NCI-H748 (cell line): ENCODE measurements at regions not wholly inside any gene's neighbourhood (a gene's known extent, or its start where the extent isn't known, plus 50 kb on each side); places are given as distances from the start of the nearest gene placed in this dataset.

ENCODE experiments used
- DNase-seq: peaks from one replicate; lab custom pipeline; 2025; ENCODE audit not compliant: unreplicated experiment; lab: John Stamatoyannopoulos, UW

DNA sequence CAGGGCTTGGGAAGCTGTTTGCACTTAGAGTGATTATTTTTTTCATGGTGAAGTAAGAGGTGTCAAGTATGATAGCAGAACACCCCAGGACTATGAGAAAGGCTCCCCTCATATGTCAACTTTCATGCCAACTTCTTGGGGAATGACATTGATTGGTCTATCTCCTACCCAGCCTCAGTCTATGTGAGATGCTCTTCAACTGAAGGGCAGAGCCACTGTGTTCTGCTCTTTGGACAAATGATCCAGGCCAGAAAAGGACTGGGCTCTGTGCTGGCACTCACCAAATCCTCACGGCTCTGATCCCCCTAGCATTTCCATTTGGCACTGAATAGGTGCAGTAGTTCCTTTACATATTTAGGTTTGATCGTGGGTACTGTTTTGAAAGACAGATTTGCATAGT is 151.1 kb downstream of the DMRT2 start:
- DNase-seq, result no peak

GRCh38 chr9:1201901-1202300 is 151.7 kb downstream of the DMRT2 start:
- DNase-seq, result no peak

GRCh38 chr9:1202512-1203280 is 152.5 kb downstream of the DMRT2 start:
- DNase-seq, result no peak

DNA sequence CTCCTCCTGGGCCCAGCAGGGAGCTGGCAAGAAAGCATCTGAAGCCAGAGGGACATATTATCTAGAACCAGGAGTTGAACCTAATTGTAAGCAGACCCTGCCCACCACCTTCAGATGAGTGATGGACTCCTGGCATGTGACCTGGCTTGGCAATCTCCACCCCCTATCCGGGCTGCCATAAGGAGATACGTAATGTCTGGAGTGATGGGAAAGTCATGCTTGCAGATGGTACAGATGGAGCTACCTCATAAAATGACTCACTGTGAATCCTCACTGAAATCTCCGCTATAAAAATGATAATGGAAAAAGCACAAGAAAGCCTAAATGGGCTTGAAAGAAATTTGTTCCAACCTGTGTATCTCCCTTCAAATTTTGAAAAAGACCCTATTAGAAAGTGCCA is 157.5 kb downstream of the DMRT2 start:
- DNase-seq, result no peak

- no peak for DNase-seq
These were observed 158.0 kb downstream of the DMRT2 start for GRCh38 chr9:1208157-1208556.

- no peak for DNase-seq
These were observed 160.8 kb downstream of the DMRT2 start for GRCh38 chr9:1210954-1211353.

DNA sequence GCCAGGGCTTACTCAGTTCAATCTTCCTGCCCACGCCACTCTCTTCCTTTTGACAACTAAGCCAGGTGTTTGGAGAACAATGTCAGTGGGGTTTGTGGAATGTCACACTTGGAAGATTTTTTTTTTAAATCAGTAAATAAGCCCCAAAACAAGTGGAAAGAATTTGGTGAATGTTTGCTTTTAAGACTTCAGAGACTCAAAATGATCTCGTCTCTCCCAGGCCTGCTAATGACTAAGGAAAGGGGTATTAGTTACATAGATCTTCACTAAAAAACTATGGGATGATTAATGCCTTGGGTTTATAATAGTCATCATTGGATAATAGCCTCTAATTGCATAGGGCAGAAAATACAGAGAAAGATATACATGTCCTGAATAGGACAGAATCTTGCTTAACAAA is 166.4 kb downstream of the DMRT2 start:
- no peak for DNase-seq

- DNase-seq, result no peak
These were observed 166.9 kb downstream of the DMRT2 start for GRCh38 chr9:1217076-1217475.

- DNase-seq, result no peak
These were observed 169.1 kb downstream of the DMRT2 start for GRCh38 chr9:1219284-1219683.

DNA sequence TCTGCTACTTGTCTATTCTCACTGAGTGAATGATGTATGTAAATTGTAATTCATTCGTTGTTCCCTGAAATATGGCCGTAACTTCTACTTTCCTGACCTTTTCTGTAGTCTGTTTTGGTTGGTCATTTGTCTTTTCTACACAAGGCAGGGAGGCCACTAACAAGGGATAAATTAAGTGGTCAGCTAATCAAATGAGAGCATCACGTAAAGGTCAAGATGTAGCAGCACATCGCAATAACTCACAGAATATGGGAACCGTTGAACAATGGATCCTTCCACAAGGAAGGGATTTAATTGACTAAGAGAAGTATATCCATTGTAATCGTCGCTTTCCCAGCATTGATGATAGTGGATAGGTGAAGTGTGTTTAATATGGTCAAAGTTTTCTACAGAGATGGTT is 171.1 kb downstream of the DMRT2 start:
- no peak for DNase-seq

GRCh38 chr9:1222511-1222910 is 172.4 kb downstream of the DMRT2 start:
- no peak for DNase-seq

DNA sequence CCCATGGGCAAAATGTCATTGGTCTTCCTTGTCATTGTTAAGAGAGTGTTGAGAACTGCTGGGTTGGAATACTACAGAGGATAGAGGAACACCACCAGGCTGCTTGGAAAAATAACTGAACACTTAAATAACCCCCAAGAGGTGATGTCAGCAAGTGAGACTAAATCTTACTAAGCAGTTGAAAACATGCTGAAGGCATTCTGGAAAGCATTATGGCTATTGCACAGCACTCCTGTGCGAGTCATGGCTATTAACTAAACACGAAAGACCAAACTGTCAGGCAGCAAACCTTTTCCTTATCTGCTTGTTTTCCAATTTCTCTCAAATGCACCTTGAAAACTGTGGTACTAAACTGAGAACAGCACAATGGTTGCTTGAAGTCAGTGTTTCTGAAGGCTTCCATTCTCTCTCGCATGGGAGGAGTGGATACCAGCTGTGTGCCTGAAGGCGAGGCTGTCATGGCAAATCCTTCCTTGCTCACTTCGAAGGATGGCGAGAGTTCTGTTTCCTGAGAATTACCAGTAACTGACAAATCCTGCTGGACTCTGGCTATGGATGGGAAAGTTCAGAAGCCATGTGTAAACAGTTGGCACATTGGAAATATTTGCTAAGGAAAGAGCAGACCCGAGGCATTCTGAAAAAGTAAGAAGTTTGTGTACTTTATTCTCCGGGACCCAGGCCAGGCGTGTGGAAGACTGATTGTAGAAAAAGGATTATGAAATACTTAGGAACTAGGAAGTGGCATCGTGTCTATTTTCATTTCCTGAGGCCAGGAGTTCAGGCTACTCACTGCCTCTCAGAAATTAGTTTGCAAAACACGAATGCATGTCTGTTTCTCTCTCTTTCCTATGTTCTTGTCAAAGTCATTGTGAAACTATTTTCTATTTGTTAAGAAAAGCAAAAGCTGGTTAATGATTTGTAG is 182.1 kb downstream of the DMRT2 start:
- DNase-seq, result no peak

DNA sequence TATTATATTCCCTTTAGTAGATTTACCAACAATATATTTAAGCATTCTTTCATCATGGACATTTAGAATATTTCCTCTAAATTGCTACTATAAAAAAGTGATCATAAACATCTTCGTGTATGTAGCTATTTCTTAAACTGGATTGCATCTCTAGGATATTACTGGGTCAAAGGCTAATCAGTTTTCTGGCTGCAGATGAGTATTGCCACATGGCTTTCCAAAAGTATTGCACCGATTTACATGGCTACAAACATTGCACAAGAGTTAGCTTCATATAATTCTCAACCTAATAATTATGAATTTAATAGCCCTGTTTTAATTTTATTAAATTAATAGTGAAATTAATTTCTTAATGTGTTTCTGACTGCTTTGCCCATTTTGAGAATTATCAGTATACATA is 183.4 kb downstream of the DMRT2 start:
- DNase-seq, result no peak

DNA sequence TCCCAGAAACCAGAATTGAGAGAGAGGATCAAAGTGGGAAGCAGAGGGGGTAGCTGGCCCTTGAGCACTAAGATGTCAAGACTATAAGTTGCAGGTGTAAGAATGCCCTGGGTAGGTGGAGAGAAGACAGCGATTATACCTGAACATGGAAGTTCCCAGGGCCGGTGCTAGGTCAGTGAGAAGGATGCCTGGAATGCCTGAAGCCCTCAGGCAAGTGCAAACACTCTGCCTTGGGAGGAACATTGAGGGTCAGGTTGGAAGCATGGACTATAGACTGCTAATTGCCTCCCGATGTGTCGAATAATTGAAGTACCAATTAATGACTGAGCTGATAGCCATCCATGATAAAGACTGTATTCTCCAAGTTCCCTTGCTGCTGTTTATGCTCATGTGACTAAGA is 185.5 kb downstream of the DMRT2 start:
- no peak for DNase-seq

DNA sequence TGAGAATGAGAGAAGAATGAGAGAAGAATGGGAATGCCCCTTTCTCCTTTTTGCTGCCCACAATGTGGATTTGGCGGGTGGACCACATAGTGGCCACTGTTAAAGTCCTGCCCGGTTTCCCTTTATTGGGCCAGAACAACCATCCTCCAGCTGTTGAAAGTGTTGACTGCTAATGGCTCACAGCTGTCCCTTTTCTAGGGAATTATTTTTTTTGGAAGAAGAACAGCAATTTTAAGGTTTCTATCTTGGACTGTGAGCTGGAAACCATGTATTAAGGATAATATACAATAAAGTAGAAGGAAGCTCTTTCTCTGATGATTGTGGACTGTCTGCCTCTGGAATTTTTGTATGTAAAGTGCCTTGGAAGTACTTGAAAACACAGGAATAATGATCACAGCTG is 185.9 kb downstream of the DMRT2 start:
- no peak for DNase-seq

DNA sequence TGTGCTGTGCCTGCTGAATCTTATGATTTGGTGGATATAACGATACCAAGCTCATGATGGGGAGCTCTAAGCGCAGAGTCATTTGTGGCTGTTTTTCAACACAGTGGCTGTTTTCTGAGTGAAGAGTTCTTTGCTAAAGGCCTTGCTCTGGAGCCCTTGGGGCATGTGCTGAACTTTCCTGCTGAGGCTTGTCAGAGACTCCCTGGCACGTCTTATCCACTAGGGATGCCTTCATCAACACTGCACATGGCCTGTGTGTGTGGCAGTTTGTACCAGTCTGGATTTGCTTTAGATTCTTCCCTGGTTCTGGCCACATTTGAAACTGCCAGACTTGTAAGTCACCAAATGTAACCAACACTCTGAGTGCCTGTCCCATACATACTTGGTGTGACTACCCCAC is 188.2 kb downstream of the DMRT2 start:
- DNase-seq, result no peak

DNA sequence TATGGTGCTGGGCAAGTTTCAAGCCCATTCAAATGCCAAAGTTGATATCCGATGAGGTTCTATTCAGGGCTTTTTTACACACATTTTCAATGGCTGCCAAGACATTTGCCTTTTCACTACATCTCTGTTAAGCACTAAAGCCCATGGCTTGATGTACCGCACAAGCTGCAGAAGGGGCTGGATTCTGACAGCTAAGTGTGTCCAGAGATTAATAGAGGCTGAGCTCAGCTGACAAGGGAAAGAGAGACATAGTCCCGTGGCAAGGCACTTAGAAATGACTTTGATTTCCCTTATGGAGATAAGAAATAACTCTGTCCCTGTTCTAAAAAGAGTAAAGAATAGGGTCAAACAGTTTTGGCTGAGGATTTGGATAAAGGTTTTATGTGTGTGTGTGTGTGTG is 198.6 kb downstream of the DMRT2 start:
- no peak for DNase-seq

DNA sequence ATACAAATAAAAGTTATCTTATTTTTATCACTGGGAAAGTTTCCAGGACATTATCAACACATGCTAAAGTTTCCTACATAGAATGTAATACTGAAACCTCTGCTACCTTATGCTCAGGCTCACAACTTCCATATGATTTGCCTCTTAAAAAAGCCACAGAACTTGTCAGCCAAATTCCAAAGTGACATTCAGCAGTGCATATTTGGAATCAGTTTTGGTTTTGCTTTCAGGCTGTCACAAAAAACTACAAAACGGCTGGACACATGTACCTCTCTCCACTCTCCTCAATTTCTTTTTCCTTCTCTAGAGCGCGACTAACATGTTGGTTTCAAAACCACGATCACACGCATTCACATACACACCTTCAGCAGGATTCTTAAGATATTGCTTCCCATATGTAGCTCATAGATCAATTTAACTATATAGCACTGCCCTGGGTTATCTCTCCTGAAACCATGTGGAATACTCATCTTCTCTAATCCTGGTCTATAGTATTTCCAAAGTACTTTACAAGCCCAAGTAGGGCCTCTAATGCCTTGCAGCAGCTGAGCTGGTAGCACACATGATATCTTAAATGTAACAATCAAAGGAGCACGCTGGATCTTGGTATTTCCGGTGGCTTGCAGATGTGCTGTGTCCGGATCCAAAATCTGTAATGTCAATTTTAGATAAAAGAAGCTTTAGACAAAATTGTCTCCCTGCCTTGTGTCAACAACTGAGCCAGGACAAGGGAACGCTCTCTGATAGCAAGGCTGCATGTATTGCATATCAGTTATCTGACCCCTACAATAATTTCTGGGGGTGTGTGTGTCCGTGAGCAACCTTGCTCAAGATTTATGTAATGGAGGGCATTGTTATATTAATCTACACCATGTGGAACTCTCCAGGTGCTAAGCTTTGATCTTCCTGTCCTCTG is 203.2 kb downstream of the DMRT2 start:
- DNase-seq, result no peak

GRCh38 chr9:1254071-1254470 is 203.9 kb downstream of the DMRT2 start:
- DNase-seq, result no peak

- no peak for DNase-seq
These were observed 206.0 kb downstream of the DMRT2 start for GRCh38 chr9:1256178-1256577.

DNA sequence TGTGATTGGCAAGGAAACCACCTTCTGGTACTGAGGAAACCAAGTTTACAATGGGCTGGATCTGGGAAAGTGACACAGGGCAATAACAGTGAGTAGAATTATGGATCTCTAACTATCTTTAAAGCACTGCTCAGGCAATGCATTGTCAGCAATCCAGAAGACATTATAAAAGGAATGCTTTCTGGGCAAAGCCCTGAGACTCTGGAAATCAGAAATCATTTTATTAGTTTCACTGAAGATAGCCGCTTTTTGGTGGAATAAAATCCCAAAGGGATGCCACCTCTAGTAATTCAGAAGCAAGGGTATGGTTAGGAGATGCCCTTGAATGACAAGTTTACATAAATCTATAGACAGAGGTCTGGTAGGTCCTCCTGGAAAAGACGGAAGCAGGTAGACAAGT is 211.1 kb downstream of the DMRT2 start:
- DNase-seq, result no peak
